ENCODE measurements at regions not wholly inside any gene's neighbourhood (a gene's known extent, or its start where the extent isn't known, plus 50 kb on each side); places are given as distances from the start of the nearest gene placed in this dataset.
A peak's percentile ranks its signal among the peaks of the same experiment; 100 is the strongest.
"Not testable (repeated sequence)": the region's sequence is repeated elsewhere in the genome, so short reads cannot be mapped to it uniquely, and the experiment has no call there.

GRCh38 chr2:55124682-55125081 lies 74.4 kb upstream of the RTN4 start:
- not testable (repeated sequence) for DNase-seq (ENCODE audit: low spot score in 2 of 2); FAIRE-seq

DNA sequence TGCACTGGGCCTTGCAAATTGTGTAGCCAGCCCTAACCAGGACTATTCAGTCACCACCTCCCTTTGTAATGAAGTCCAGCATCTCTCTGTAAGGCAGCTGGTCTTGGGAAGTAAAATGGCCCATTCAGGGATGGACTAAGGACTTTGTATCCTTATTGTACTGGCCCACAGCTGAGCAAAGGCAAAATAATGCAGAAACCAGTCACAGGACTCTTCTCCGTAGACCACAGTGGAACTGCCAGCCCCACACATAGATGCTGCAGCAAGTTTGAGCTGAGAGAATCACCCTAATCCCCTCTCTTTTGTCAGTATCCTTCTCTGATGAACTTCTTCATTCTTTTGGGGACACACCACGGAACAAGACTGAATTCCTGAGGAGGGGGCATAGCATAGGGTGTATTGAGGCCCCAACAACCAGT lies 73.6 kb upstream of the RTN4 start:
- no peak for FAIRE-seq
- no peak for DNase-seq (ENCODE audit: low spot score in 2 of 2)

DNA sequence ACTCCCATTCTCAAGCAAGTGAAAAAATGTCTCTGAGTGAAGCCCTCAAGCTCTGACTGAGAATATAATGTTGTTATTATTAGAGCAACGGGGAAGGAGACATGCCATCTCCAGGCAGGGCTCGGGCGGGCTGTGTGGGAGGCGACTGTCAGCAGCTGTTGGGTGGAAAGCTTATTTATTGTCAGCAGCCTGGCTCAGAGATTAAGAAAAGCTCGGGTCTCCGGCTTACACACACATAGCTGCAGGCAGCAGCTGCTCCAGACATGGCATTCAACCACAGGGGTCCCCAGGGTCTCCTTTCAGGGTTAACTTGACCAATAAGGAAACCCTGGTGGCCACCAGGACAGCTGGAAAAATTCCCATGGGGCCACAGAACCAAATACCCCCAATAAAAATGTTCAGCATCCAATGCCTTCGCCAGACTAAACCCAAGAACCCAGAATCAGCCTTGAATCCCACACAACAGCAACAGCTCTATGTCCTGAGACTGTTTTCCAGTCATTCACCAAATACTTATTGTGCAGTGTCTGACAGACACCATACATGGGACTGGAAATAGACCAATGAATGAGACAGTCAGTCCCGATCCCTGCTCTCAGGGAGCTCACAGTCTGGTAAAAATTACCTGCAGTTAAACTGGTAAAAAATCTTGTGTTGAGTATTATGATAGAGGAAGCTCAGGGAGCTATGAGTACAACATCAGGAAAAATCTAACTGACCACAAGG lies 70.5 kb upstream of the RTN4 start:
- DNase-seq (ENCODE audit: low spot score in 2 of 2): peak in 1 of 2 donors; percentile 36
- FAIRE-seq: no peak

GRCh38 chr2:55119711-55120487 lies 69.6 kb upstream of the RTN4 start:
- DNase-seq (ENCODE audit: low spot score in 2 of 2): no peak
- no peak for FAIRE-seq

GRCh38 chr2:55118643-55119083 lies 68.4 kb upstream of the RTN4 start:
- no peak for FAIRE-seq
- no peak for DNase-seq (ENCODE audit: low spot score in 2 of 2)

GRCh38 chr2:55116966-55117365 lies 66.7 kb upstream of the RTN4 start:
- FAIRE-seq (no peak), DNase-seq (ENCODE audit: low spot score in 2 of 2) (no peak)

DNA sequence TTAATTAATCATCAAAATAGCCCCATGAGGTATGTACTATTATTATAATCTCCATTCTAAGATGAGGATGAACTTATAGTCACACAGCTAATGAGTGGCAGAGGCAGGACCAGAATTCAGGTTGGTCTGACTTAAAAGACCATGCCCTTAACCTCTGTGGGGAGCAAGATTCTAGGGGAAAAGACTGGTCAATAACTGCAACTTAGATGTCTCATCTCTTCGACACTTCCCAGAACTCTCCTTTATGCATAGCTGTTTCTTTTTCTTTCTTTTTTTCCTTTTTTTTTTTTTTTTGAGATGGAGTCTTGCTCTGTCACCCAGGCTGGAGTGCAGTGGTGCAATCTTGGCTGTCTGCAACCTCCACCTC lies 66.3 kb upstream of the RTN4 start:
- DNase-seq (ENCODE audit: low spot score in 2 of 2): no peak

GRCh38 chr2:55115761-55116597 lies 65.7 kb upstream of the RTN4 start:
- DNase-seq (ENCODE audit: low spot score in 2 of 2) (no peak), FAIRE-seq (no peak)

More for the DNA sequence above, 66.3 kb upstream of the RTN4 start:
- FAIRE-seq: no peak

DNA sequence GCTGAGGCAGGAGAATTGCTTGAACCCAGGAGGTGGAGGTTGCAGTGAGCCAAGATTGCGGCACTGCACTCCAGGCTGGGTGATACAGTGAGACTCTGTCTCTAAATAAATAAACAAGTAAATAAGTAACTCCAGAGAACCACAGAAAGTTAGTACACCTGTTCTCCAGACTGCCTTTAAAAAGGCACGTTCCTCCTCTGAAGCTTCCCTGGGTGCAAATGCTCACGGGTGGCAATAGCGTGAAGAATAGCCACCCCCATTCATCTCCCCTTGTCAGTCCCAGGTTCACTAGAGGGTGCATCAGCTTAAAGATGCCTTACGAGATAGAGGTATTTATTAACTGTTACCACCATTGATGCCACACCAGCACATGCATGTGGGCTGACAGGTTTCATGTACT lies 64.3 kb upstream of the RTN4 start:
- FAIRE-seq (no peak), DNase-seq (ENCODE audit: low spot score in 2 of 2) (no peak)

- no peak for DNase-seq (ENCODE audit: low spot score in 2 of 2)
- no peak for FAIRE-seq
Measured at GRCh38 chr2:55114082-55114481, 63.8 kb upstream of the RTN4 start.

DNA sequence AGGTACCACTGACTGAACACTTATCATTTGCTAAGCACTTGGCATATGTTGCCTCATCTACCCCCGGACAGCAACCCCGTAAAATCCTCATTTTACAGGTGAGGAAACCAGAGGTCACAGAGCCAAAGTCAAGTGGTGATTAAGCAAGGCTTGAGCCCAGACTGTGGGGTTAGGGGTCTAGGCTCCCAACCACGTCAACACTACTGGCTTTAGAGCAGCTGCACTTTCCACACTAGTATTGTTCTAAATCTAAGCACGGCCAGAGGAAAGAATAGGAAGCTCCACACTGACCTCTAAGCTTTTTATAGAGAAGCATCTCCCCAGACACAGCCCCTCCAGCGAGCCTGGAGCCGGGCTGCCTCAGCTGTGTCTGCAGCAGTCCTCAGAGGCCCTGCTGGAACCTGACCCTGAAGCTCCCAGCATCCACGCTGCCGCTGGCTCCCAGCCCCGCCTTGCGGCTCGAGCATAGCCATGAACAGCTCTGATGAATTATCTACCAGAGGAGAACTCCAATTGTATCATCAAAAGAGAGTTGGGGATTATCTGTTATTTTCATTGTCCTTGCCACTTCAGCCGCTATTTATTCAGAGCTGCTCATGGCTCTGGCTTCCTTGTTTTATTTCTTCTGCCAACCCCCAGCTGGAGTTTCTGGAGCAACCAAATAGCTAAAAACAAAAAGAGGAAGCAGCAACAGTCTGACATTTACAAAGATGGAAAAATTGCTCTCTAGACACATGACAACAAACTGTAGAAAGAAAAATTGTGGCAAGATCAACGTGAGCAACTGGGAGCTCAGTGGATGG lies 62.2 kb upstream of the RTN4 start:
- FAIRE-seq (no peak), DNase-seq (ENCODE audit: low spot score in 2 of 2) (peak in 1 of 2 donors; percentile 40)

DNA sequence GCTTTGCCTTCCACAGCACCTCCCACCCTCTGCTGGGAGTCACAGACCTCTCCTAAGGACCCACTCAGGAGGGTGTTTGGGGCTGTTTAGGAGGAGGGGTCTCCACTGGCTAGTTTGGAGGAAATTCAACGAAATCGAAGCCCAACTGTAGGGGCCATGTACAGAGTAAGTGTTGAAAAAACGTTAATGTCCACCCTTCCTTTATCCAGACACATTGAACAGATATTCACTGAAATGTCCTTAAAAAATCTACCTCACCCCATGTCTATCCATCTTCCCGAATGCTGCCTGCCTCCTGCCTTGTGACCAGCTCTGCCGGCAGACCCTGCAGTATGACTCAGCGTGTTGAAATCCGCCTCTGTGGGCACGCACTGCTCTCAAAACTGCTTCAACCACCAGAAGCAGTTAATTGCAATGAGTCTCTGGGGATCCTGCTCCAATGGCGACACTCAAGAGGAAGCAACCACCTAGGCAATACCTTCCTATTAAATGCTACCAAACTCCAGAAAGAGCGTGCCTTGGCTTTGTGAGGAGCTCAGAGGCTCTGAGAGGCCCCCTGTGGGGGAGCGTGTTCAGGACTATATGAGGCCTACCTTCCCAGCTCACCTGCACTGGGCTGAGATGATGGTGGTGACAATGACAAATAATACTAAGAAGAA lies 61.4 kb upstream of the RTN4 start:
- no peak for FAIRE-seq
- DNase-seq (ENCODE audit: low spot score in 2 of 2): no peak

- no peak for FAIRE-seq
- DNase-seq (ENCODE audit: low spot score in 2 of 2): no peak
Measured at GRCh38 chr2:55111230-55111569, 60.9 kb upstream of the RTN4 start.

GRCh38 chr2:55109219-55109891 lies 59.1 kb upstream of the RTN4 start:
- no peak for DNase-seq (ENCODE audit: low spot score in 2 of 2)
- no peak for FAIRE-seq

DNA sequence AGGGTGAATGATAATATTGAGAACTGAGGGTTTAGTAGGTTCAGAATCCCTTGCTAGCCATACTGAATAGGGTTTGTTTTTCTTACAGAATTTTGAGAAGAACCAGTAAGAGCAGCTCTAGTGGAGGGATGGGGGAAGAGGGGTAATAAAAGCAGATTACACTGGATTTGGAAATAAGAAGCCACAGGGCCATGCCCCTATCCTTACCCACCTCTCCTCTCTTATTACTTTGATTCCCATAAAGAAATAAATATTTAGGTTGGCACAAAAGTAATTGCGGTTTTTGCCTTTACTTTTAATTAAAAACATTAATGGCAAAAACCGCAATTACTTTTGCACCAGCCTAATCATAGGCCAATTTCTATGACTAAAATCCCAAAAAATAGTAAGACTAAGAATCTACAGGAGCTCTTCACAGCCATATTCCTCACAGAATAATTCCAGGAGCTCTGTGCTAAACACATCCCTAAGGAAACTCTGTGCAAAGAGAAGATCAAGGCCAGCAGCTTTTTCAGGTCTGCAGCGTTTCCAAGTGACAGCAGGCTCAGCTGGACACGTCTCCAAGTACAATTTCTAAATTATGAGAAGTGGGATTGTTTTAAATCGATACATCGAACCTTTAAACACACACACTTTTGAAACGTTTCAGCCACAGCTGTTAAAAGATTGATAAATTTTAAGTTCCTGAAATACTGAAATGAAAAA lies 58.4 kb upstream of the RTN4 start:
- DNase-seq (ENCODE audit: low spot score in 2 of 2) (no peak), FAIRE-seq (no peak)

- FAIRE-seq: no peak
Measured at GRCh38 chr2:55107436-55107835, 57.2 kb upstream of the RTN4 start.

DNA sequence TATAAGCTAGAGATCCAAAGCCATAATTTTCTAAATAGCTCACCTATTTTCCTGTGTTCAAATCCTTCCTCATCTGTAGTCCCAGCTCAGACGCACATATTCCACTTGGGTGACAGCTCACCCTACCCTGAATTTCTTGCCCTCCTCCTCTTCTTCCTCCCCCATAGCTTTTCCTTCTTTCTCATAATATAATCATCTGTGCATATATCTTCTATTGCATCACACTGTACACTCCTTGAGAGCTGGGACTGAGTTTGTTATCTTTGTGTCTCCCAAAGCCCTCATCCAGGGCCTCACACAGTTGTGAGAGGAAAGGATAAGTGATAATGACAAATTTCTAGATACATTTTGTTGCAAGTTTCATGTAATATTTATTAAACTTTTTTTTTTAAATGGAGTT lies 55.9 kb upstream of the RTN4 start:
- no peak for DNase-seq (ENCODE audit: low spot score in 2 of 2)
- FAIRE-seq: no peak

More at GRCh38 chr2:55107436-55107835, 57.2 kb upstream of the RTN4 start:
- DNase-seq (ENCODE audit: low spot score in 2 of 2): no peak

DNA sequence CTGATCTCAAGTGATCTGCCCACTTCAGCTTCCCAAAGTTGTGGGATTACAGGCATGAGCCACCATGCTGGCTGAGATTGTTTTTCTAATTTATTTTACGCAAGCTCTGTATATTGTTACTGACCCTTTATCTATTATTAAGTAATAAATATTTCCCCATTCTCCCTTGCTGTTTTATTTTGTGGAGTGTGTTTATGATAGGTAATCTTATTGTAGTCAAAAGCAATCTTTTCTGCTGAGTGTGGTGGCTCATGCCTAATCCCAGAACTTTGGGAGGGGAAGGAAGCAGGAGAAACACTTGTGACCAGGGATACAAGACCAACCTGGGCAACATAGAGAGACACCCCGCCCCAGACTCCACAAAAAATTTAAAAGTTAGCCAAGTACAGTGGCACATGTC lies 55.2 kb upstream of the RTN4 start:
- no peak for FAIRE-seq
- no peak for DNase-seq (ENCODE audit: low spot score in 2 of 2)

DNA sequence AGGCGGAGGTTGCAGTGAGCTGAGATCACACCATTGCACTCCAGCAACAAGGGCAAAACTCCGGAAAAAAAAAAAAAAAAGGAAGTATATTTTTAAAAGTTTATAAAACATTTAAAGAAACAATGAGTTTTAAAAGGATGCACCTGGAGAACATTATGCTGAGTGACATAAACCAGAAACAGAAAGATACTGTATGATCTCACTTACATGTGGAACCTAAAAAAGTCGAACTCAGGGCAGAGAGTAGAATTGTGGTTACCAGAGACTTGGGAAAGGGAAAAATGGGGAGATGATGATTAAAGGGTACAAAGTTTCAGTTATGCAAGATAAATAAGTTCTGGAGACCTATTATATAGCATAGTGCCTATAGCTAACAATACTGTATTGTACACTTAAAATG lies 52.8 kb upstream of the RTN4 start:
- FAIRE-seq: no peak
- DNase-seq (ENCODE audit: low spot score in 2 of 2): no peak

All from frontal cortex (tissue), 3 donors.